Prostate gland (tissue), 2 donors: ENCODE measurements at regions not wholly inside any gene's neighbourhood (a gene's known extent, or its start where the extent isn't known, plus 50 kb on each side); places are given as distances from the start of the nearest gene placed in this dataset.

Experiments
- DNase-seq: peaks from one replicate; pipeline ENCODE4 v3.0.0-alpha.2; 2019; ENCODE audit warnings: low spot score
- H3K27ac ChIP-seq, 2 donors: fragments of 200-600 bp; sonication (generic); 2 replicates each; pipeline ENCODE4 v1.5.1; 2017 to 2019
- H3K27me3 ChIP-seq: fragments of 200-600 bp; sonication (generic); replicated peaks from 2 replicates; pipeline ENCODE4 v1.5.1; 2019; ENCODE audit not compliant: insufficient read depth
- H3K36me3 ChIP-seq, 2 donors: fragments of 200-600 bp; sonication (generic); 1 replicate in 1 of 2; 2 replicates in 1 of 2; pipeline versions ENCODE4 v1.5.1 to v1.8.1; 2017 to 2019
- H3K4me1 ChIP-seq: fragments of 200-600 bp; sonication (generic); replicated peaks from 2 replicates; pipeline ENCODE4 v1.5.1; 2019
- H3K4me3 ChIP-seq, 2 donors: fragments of 200-600 bp; sonication (generic); 2 replicates each; pipeline ENCODE4 v1.5.1; 2017 to 2019
- H3K9me3 ChIP-seq: fragments of 200-600 bp; sonication (generic); 2 replicates; pipeline ENCODE4 v1.5.1; 2017
- CTCF ChIP-seq, 4 experiments: fragments of 200-600 bp in 2 of 4; fragments of 450-650 bp in 2 of 4; sonication (generic) in 2 of 4; IDR thresholded peaks; 1 replicate in 3 of 4; 2 replicates in 1 of 4; pipeline ENCODE4 v1.5.1; 2016 to 2019; ENCODE audit warnings: antibody characterized with exemption in 4 of 4, mild to moderate bottlenecking in 2 of 4, moderate library complexity in 2 of 4
- POLR2A ChIP-seq: fragments of 450-650 bp; IDR thresholded peaks from one replicate; pipeline ENCODE4 v1.6.1; 2016; ENCODE audit warnings: antibody characterized with exemption, mild to moderate bottlenecking
- POLR2AphosphoS5 ChIP-seq: sonication (generic); formaldehyde crosslinking; IDR thresholded peaks from one replicate; pipeline ENCODE4 v1.6.1; 2017; ENCODE audit warnings: antibody characterized with exemption
- WGBS: methylation state at CpG from one replicate; pipeline ENCODE4 v1.1.5; 2018; 5-methylcytosine and 5-hydroxymethylcytosine counted together
- intact Hi-C: fragments of 100-400 bp; cut with DNase I; formaldehyde crosslinking; loops from one replicate; pipeline ENCODE4 v1.14.2; 2022

GRCh38 chr9:2320632-2321031 is 301.0 kb upstream of the VLDLR start:
- WGBS = 91% methylated on average over 2 of the region's 2 CpGs
- TF ChIP-seq CTCF (IDR thresholded peaks at IDR 0.05) (no peak), POLR2A (no peak), POLR2AphosphoS5 (no peak)
- Histone ChIP-seq H3K27me3 (no peaks in the 10 kb centered on the region), H3K36me3 (no peaks in the 10 kb centered on the region), H3K9me3 (no peaks in the 10 kb centered on the region), H3K4me3 (no peak overlapping the region), H3K27ac (no peak overlapping the region), H3K4me1 (no peaks in the 10 kb centered on the region)
- no peak for DNase-seq
- intact Hi-C loops = no loop called here

- Histone ChIP-seq H3K4me3 (no peak overlapping the region), H3K27ac (no peak overlapping the region)
- no peak for TF ChIP-seq POLR2A
- no peak for TF ChIP-seq POLR2AphosphoS5
- no peak for TF ChIP-seq CTCF (IDR thresholded peaks at IDR 0.05)
Measured at GRCh38 chr9:2321523-2322148, 300.0 kb upstream of the VLDLR start.

GRCh38 chr9:2324742-2325141 is 296.8 kb upstream of the VLDLR start:
- intact Hi-C loops = no loop called here
- Histone ChIP-seq H3K9me3 (no peaks in the 10 kb centered on the region), H3K27me3 (no peaks in the 10 kb centered on the region), H3K36me3 (no peaks in the 10 kb centered on the region), H3K4me1 (no peaks in the 10 kb centered on the region), H3K4me3 (no peak overlapping the region), H3K27ac (no peak overlapping the region)
- no peak for DNase-seq
- TF ChIP-seq POLR2A (no peak), CTCF (IDR thresholded peaks at IDR 0.05) (no peak), POLR2AphosphoS5 (no peak)
- 91% methylated on average over 2 of the region's 2 CpGs for WGBS

More at GRCh38 chr9:2321523-2322148, 300.0 kb upstream of the VLDLR start:
- Histone ChIP-seq H3K9me3 (no peaks in the 10 kb centered on the region), H3K4me1 (no peaks in the 10 kb centered on the region), H3K27me3 (no peaks in the 10 kb centered on the region), H3K36me3 (no peaks in the 10 kb centered on the region)
- intact Hi-C loops = no loop called here
- DNase-seq = no peak

GRCh38 chr9:2332663-2333062 is 288.9 kb upstream of the VLDLR start:
- H3K27ac ChIP-seq = no peak overlapping the region
- H3K27me3 ChIP-seq = no peaks in the 10 kb centered on the region
- intact Hi-C loops = loop anchor here (10.0 kb wide), 1 partner anchor 198 kb away; no protein-coding TSS in a partner anchor
- DNase-seq = no peak
- TF ChIP-seq POLR2AphosphoS5 = no peak
- TF ChIP-seq CTCF (IDR thresholded peaks at IDR 0.05) = no peak
- TF ChIP-seq POLR2A = no peak
- H3K4me1 ChIP-seq = no peaks in the 10 kb centered on the region
- H3K36me3 ChIP-seq = no peaks in the 10 kb centered on the region
- no peaks in the 10 kb centered on the region for H3K9me3 ChIP-seq
- 92% methylated on average over 4 of the region's 4 CpGs for WGBS
- no peak overlapping the region for H3K4me3 ChIP-seq

GRCh38 chr9:2335260-2335659 is 286.3 kb upstream of the VLDLR start:
- intact Hi-C loops = loop anchor here (10.0 kb wide), 1 partner anchor 200 kb away; no protein-coding TSS in a partner anchor
- no peak overlapping the region for H3K27ac ChIP-seq
- no peak for TF ChIP-seq CTCF (IDR thresholded peaks at IDR 0.05)
- TF ChIP-seq POLR2A = no peak
- TF ChIP-seq POLR2AphosphoS5 = no peak
- WGBS = 77% methylated on average over 4 of the region's 4 CpGs
- no peaks in the 10 kb centered on the region for H3K36me3 ChIP-seq
- H3K27me3 ChIP-seq = no peaks in the 10 kb centered on the region
- no peak for DNase-seq
- no peaks in the 10 kb centered on the region for H3K9me3 ChIP-seq
- peaks cover 3% of the 10 kb centered on the region for H3K4me1 ChIP-seq
- no peak overlapping the region for H3K4me3 ChIP-seq
